Sigmoid colon (tissue), 6 donors: ENCODE measurements at regions not wholly inside any gene's neighbourhood (a gene's known extent, or its start where the extent isn't known, plus 50 kb on each side); places are given as distances from the start of the nearest gene placed in this dataset.

Experiments used
- DNase-seq: peaks from one replicate; pipeline ENCODE4 v3.0.0-alpha.2; 2019
- H3K27ac ChIP-seq, 4 donors: fragments of 200-600 bp; sonication (generic); one replicate each; pipeline ENCODE4 v1.5.1; 2016 to 2019; ENCODE audit warnings: mild to moderate bottlenecking in 1 of 4
- H3K27me3 ChIP-seq, 3 donors: fragments of 200-600 bp; sonication (generic); one replicate each; pipeline ENCODE4 v1.5.1; 2019; ENCODE audit warnings: mild to moderate bottlenecking in 1 of 3
- H3K36me3 ChIP-seq, 4 donors: fragments of 200-600 bp; sonication (generic); one replicate each; pipeline ENCODE4 v1.5.1; 2016 to 2019
- H3K4me1 ChIP-seq, 4 donors: fragments of 200-600 bp; sonication (generic); one replicate each; pipeline ENCODE4 v1.5.1; 2017 to 2019
- H3K4me3 ChIP-seq, 4 donors: fragments of 200-600 bp; sonication (generic); one replicate each; pipeline ENCODE4 v1.5.1; 2017 to 2019; ENCODE audit warnings: mild to moderate bottlenecking in 2 of 4, moderate library complexity in 1 of 4
- H3K9me3 ChIP-seq, 4 donors: fragments of 200-600 bp in 3 of 4; sonication (generic) in 3 of 4; one replicate each; pipeline versions ENCODE4 v1.5.1 to v1.6.1; 2013 to 2019
- CTCF ChIP-seq, 4 experiments: fragments of 450-650 bp in 3 of 4; fragments of 200-600 bp in 1 of 4; IDR thresholded peaks; one replicate each; pipeline ENCODE4 v1.5.1; 2016 to 2019; ENCODE audit warnings: antibody characterized with exemption in 4 of 4, mild to moderate bottlenecking in 3 of 4, moderate library complexity in 2 of 4
- EP300 ChIP-seq, 4 donors: sonication (generic); formaldehyde crosslinking; IDR thresholded peaks; one replicate each; pipeline ENCODE4 v1.6.1; 2017; ENCODE audit warnings: antibody characterized with exemption in 4 of 4
- POLR2A ChIP-seq, 2 donors: fragments of 450-650 bp; IDR thresholded peaks; one replicate each; pipeline ENCODE4 v1.6.1; 2016; ENCODE audit warnings: antibody characterized with exemption in 2 of 2, mild to moderate bottlenecking in 2 of 2, moderate library complexity in 2 of 2
- POLR2AphosphoS5 ChIP-seq, 4 donors: sonication (generic); formaldehyde crosslinking; IDR thresholded peaks; one replicate each; pipeline ENCODE4 v1.6.1; 2017; ENCODE audit warnings: antibody characterized with exemption in 4 of 4
- WGBS, 2 donors: extraction: QIAGEN DNeasy Blood & Tissue Kit; methylation state at CpG; one replicate each; pipeline ENCODE4 v1.1.7; 2013; 5-methylcytosine and 5-hydroxymethylcytosine counted together
- intact Hi-C: fragments of 100-400 bp; cut with DNase I; formaldehyde crosslinking; loops from one replicate; pipeline ENCODE4 v1.15.1; 2023
- donor health status: healthy with polysubstance abuse.
- donor health status: healthy.

GRCh38 chr5:98104454-98105188 is 668.8 kb upstream of the RGMB start:
- TF ChIP-seq POLR2AphosphoS5 (IDR thresholded peaks at IDR 0.05) = no peak
- TF ChIP-seq POLR2A (IDR thresholded peaks at IDR 0.05) = no peak
- TF ChIP-seq EP300 (IDR thresholded peaks at IDR 0.05) = no peak
- no peak for TF ChIP-seq CTCF (IDR thresholded peaks at IDR 0.05)
- 61 to 77% methylated on average over 3 of the region's 3 CpGs for WGBS, 2 donors
- Histone ChIP-seq H3K4me1 (no peaks in the 10 kb centered on the region), H3K27me3 (no peaks in the 10 kb centered on the region), H3K9me3 (no peaks in the 10 kb centered on the region), H3K4me3 (no peak overlapping the region), H3K27ac (no peak overlapping the region), H3K36me3 (no peaks in the 10 kb centered on the region)
- no peak for DNase-seq
- intact Hi-C loops = no loop called here

DNA sequence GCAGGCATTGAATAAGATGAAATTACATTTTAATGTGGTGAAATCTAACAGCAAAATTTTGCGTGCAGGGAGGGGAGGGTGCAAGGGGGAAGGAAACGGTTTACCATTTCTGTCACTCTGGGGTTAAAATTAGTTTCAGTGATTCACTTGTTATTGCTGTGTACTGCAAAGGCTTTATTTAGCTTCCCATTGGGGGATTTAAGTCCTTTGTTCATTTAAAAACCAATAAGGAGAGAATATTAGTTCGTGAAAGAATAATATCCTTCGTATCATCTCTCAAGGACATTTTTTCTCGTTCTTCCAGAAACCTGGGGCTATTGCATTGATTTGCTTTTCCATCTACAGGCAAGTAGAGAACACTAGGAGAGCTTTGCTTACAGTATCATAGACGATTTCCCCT is 667.8 kb upstream of the RGMB start:
- H3K4me1 ChIP-seq = no peaks in the 10 kb centered on the region
- H3K27me3 ChIP-seq = no peaks in the 10 kb centered on the region
- 75 to 76% methylated on average over 6 of the region's 6 CpGs for WGBS, 2 donors
- DNase-seq = no peak
- H3K27ac ChIP-seq = no peak overlapping the region
- H3K4me3 ChIP-seq = no peak overlapping the region
- TF ChIP-seq POLR2AphosphoS5 (IDR thresholded peaks at IDR 0.05) (no peak), POLR2A (IDR thresholded peaks at IDR 0.05) (no peak), CTCF (IDR thresholded peaks at IDR 0.05) (no peak), EP300 (IDR thresholded peaks at IDR 0.05) (no peak)
- H3K36me3 ChIP-seq = no peaks in the 10 kb centered on the region
- intact Hi-C loops = no loop called here
- H3K9me3 ChIP-seq = no peaks in the 10 kb centered on the region

- TF ChIP-seq POLR2AphosphoS5 (IDR thresholded peaks at IDR 0.05) = no peak
- TF ChIP-seq EP300 (IDR thresholded peaks at IDR 0.05) = no peak
- TF ChIP-seq POLR2A (IDR thresholded peaks at IDR 0.05) = no peak
- no peak for TF ChIP-seq CTCF (IDR thresholded peaks at IDR 0.05)
- Histone ChIP-seq H3K4me3 (no peak overlapping the region), H3K36me3 (no peaks in the 10 kb centered on the region), H3K9me3 (no peaks in the 10 kb centered on the region), H3K27ac (no peak overlapping the region), H3K4me1 (no peaks in the 10 kb centered on the region), H3K27me3 (no peaks in the 10 kb centered on the region)
- intact Hi-C loops = no loop called here
- 66 to 70% methylated on average over 4 of the region's 4 CpGs for WGBS, 2 donors
- no peak for DNase-seq
These were observed 667.1 kb upstream of the RGMB start for GRCh38 chr5:98106116-98107031.

GRCh38 chr5:98108497-98108896 is 665.0 kb upstream of the RGMB start:
- Histone ChIP-seq H3K9me3 (no peaks in the 10 kb centered on the region), H3K4me3 (no peak overlapping the region), H3K27me3 (no peaks in the 10 kb centered on the region), H3K36me3 (no peaks in the 10 kb centered on the region), H3K27ac (no peak overlapping the region), H3K4me1 (no peaks in the 10 kb centered on the region)
- TF ChIP-seq POLR2AphosphoS5 (IDR thresholded peaks at IDR 0.05) = no peak
- no peak for TF ChIP-seq EP300 (IDR thresholded peaks at IDR 0.05)
- no peak for TF ChIP-seq POLR2A (IDR thresholded peaks at IDR 0.05)
- TF ChIP-seq CTCF (IDR thresholded peaks at IDR 0.05) = no peak
- 88% methylated on average over 1 of the region's 1 CpG for WGBS, 2 donors
- no peak for DNase-seq
- intact Hi-C loops = no loop called here
